Prostate gland (tissue), 2 donors: ENCODE measurements at regions not wholly inside any gene's neighbourhood (a gene's known extent, or its start where the extent isn't known, plus 50 kb on each side); places are given as distances from the start of the nearest gene placed in this dataset.
"Not testable (repeated sequence)": the region's sequence is repeated elsewhere in the genome, so short reads cannot be mapped to it uniquely, and the experiment has no call there.

Experiments used
- DNase-seq: peaks from one replicate; pipeline ENCODE4 v3.0.0-alpha.2; 2019; ENCODE audit warnings: low spot score
- H3K27ac ChIP-seq, 2 donors: fragments of 200-600 bp; sonication (generic); 2 replicates each; pipeline ENCODE4 v1.5.1; 2017 to 2019
- H3K27me3 ChIP-seq: fragments of 200-600 bp; sonication (generic); replicated peaks from 2 replicates; pipeline ENCODE4 v1.5.1; 2019; ENCODE audit not compliant: insufficient read depth
- H3K36me3 ChIP-seq, 2 donors: fragments of 200-600 bp; sonication (generic); 1 replicate in 1 of 2; 2 replicates in 1 of 2; pipeline versions ENCODE4 v1.5.1 to v1.8.1; 2017 to 2019
- H3K4me1 ChIP-seq: fragments of 200-600 bp; sonication (generic); replicated peaks from 2 replicates; pipeline ENCODE4 v1.5.1; 2019
- H3K4me3 ChIP-seq, 2 donors: fragments of 200-600 bp; sonication (generic); 2 replicates each; pipeline ENCODE4 v1.5.1; 2017 to 2019
- H3K9me3 ChIP-seq: fragments of 200-600 bp; sonication (generic); 2 replicates; pipeline ENCODE4 v1.5.1; 2017
- POLR2A ChIP-seq: fragments of 450-650 bp; IDR thresholded peaks from one replicate; pipeline ENCODE4 v1.6.1; 2016; ENCODE audit warnings: antibody characterized with exemption, mild to moderate bottlenecking
- POLR2AphosphoS5 ChIP-seq: sonication (generic); formaldehyde crosslinking; IDR thresholded peaks from one replicate; pipeline ENCODE4 v1.6.1; 2017; ENCODE audit warnings: antibody characterized with exemption
- WGBS: methylation state at CpG from one replicate; pipeline ENCODE4 v1.1.5; 2018; 5-methylcytosine and 5-hydroxymethylcytosine counted together
- intact Hi-C: fragments of 100-400 bp; cut with DNase I; formaldehyde crosslinking; loops from one replicate; pipeline ENCODE4 v1.14.2; 2022
- TF ChIP-seq, protein P1 (sequence below), 4 experiments: fragments of 200-600 bp in 2 of 4; fragments of 450-650 bp in 2 of 4; sonication (generic) in 2 of 4; IDR thresholded peaks; 1 replicate in 3 of 4; 2 replicates in 1 of 4; pipeline ENCODE4 v1.5.1; 2016 to 2019; ENCODE audit warnings: antibody characterized with exemption in 4 of 4, mild to moderate bottlenecking in 2 of 4, moderate library complexity in 2 of 4

- H3K27ac ChIP-seq = no peak overlapping the region
- no peaks in the 10 kb centered on the region for H3K36me3 ChIP-seq
- 83% methylated on average over 4 of the region's 4 CpGs for WGBS
- TF ChIP-seq POLR2AphosphoS5 (no peak), POLR2A (no peak)
- TF ChIP-seq, protein P1, sequence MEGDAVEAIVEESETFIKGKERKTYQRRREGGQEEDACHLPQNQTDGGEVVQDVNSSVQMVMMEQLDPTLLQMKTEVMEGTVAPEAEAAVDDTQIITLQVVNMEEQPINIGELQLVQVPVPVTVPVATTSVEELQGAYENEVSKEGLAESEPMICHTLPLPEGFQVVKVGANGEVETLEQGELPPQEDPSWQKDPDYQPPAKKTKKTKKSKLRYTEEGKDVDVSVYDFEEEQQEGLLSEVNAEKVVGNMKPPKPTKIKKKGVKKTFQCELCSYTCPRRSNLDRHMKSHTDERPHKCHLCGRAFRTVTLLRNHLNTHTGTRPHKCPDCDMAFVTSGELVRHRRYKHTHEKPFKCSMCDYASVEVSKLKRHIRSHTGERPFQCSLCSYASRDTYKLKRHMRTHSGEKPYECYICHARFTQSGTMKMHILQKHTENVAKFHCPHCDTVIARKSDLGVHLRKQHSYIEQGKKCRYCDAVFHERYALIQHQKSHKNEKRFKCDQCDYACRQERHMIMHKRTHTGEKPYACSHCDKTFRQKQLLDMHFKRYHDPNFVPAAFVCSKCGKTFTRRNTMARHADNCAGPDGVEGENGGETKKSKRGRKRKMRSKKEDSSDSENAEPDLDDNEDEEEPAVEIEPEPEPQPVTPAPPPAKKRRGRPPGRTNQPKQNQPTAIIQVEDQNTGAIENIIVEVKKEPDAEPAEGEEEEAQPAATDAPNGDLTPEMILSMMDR (IDR thresholded peaks at IDR 0.05) = no peak
- DNase-seq = no peak
- intact Hi-C loops = no loop called here
- no peaks in the 10 kb centered on the region for H3K4me1 ChIP-seq
- H3K27me3 ChIP-seq = no peaks in the 10 kb centered on the region
- H3K4me3 ChIP-seq = no peak overlapping the region
- no peaks in the 10 kb centered on the region for H3K9me3 ChIP-seq
Observed at GRCh38 chr10:125233726-125234125, 73.4 kb upstream of the CTBP2 start.

DNA sequence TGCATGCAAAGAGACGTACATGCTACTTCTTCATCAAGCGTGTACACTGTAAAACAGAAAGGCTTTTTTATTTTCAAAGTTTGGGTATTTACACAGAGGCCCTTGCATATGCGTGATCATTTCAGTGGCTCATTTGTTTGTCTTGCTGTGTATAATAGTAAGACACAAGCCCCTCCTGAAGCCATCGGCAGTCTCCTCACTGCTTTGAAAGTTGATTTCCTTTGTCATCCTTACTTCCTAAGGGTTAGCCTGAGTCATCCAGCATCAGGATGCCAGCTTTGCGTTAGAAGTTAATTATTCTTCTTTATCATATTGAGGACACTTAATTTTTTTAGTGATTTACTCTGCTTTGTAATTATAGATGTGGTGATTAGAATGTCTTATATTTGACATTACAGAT is 72.5 kb upstream of the CTBP2 start:
- DNase-seq = no peak
- Histone ChIP-seq H3K36me3 (no peaks in the 10 kb centered on the region), H3K4me3 (no peak overlapping the region), H3K27me3 (no peaks in the 10 kb centered on the region), H3K4me1 (no peaks in the 10 kb centered on the region), H3K27ac (no peak overlapping the region), H3K9me3 (no peaks in the 10 kb centered on the region)
- intact Hi-C loops = no loop called here
- WGBS = 81% methylated on average over 5 of the region's 5 CpGs
- TF ChIP-seq POLR2AphosphoS5 (no peak), POLR2A (no peak)
- TF ChIP-seq, protein P1 (IDR thresholded peaks at IDR 0.05) = no peak

DNA sequence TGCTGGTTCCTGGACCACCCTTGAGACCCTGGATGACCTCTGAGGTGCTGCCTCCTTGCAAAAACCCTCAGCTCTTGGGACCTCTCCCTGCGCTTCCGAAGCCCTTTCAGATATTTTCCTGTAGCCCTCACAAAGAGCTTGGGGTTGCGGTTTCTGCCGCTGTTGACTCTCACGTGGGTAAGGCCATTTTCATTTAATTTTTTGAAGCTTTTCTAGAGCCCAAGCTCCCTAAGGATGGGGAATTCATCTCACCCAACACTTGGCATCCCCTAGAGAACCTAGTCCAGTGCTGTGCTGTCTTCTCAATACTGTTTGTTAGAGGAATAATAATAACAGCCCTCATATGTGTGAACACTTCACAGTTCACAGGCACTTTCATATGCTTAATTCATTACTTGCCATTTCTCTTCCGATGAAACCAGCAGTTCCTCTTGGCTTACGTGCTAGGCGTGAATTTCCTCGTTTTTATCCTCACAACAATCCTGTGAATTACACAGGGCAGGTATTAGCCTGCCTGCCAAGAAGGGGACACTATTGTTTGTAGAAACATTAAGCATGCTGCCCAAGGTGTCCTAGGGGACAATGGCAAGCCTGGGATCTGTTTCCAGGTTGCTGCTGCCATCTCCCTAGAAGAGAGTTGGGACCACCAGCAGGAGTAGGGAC is 71.6 kb upstream of the CTBP2 start:
- Histone ChIP-seq H3K27ac (no peak overlapping the region), H3K36me3 (no peaks in the 10 kb centered on the region), H3K4me1 (no peaks in the 10 kb centered on the region), H3K4me3 (no peak overlapping the region), H3K27me3 (no peaks in the 10 kb centered on the region), H3K9me3 (no peaks in the 10 kb centered on the region)
- TF ChIP-seq, protein P1 (IDR thresholded peaks at IDR 0.05) = no peak
- TF ChIP-seq POLR2A = no peak
- no peak for TF ChIP-seq POLR2AphosphoS5
- WGBS = 83% methylated on average over 9 of the region's 9 CpGs
- DNase-seq = no peak
- intact Hi-C loops = no loop called here

- 91% methylated on average over 13 of the region's 13 CpGs for WGBS
- DNase-seq = no peak
- Histone ChIP-seq H3K4me3 (no peak overlapping the region), H3K36me3 (no peaks in the 10 kb centered on the region), H3K27ac (no peak overlapping the region), H3K9me3 (no peaks in the 10 kb centered on the region), H3K27me3 (no peaks in the 10 kb centered on the region), H3K4me1 (no peaks in the 10 kb centered on the region)
- intact Hi-C loops = no loop called here
- TF ChIP-seq, protein P1 (IDR thresholded peaks at IDR 0.05) = no peak
Observed at GRCh38 chr10:125231116-125231812, 70.9 kb upstream of the CTBP2 start.

GRCh38 chr10:125230251-125230650 is 69.9 kb upstream of the CTBP2 start:
- intact Hi-C loops = no loop called here

GRCh38 chr10:125228245-125228940 is 68.0 kb upstream of the CTBP2 start:
- 83% methylated on average over 30 of the region's 38 CpGs for WGBS
- H3K27ac ChIP-seq, DNase-seq, H3K36me3 ChIP-seq, H3K9me3 ChIP-seq, intact Hi-C loops, H3K4me3 ChIP-seq, H3K4me1 ChIP-seq, H3K27me3 ChIP-seq: not testable (repeated sequence)

More at GRCh38 chr10:125230251-125230650, 69.9 kb upstream of the CTBP2 start:
- 93% methylated on average over 2 of the region's 2 CpGs for WGBS
- Histone ChIP-seq H3K27me3 (no peaks in the 10 kb centered on the region), H3K36me3 (no peaks in the 10 kb centered on the region), H3K9me3 (no peaks in the 10 kb centered on the region), H3K27ac (no peak overlapping the region), H3K4me1 (no peaks in the 10 kb centered on the region), H3K4me3 (no peak overlapping the region)
- TF ChIP-seq, protein P1 (IDR thresholded peaks at IDR 0.05) = no peak
- TF ChIP-seq POLR2AphosphoS5 (no peak), POLR2A (no peak)
- no peak for DNase-seq
